ENCODE measurements at regions not wholly inside any gene's neighbourhood (a gene's known extent, or its start where the extent isn't known, plus 50 kb on each side); places are given as distances from the start of the nearest gene placed in this dataset.

DNA sequence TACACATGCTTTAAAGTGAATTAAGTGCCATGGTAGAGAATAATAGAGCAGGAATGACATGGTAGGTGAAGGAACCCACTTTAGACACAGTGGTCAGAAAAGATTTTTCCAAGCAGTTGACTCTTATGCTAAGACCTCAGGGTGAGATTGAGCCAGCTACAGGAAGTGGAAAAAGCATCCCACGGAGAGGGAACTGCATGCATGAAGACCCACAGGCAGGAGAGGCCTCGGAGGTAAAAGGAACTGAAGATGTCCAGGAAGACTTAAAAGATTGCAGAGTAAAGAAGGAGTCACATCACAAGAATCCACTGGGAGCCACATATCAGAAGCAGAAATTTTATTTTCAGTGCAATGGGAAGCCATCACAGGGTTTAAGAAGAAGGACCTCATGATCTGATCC is 499.2 kb upstream of the FAM98A start:
- TF ChIP-seq, protein P1, sequence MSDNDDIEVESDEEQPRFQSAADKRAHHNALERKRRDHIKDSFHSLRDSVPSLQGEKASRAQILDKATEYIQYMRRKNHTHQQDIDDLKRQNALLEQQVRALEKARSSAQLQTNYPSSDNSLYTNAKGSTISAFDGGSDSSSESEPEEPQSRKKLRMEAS (IDR thresholded peaks at IDR 0.05), result no peak
- TF ChIP-seq, protein P2, sequence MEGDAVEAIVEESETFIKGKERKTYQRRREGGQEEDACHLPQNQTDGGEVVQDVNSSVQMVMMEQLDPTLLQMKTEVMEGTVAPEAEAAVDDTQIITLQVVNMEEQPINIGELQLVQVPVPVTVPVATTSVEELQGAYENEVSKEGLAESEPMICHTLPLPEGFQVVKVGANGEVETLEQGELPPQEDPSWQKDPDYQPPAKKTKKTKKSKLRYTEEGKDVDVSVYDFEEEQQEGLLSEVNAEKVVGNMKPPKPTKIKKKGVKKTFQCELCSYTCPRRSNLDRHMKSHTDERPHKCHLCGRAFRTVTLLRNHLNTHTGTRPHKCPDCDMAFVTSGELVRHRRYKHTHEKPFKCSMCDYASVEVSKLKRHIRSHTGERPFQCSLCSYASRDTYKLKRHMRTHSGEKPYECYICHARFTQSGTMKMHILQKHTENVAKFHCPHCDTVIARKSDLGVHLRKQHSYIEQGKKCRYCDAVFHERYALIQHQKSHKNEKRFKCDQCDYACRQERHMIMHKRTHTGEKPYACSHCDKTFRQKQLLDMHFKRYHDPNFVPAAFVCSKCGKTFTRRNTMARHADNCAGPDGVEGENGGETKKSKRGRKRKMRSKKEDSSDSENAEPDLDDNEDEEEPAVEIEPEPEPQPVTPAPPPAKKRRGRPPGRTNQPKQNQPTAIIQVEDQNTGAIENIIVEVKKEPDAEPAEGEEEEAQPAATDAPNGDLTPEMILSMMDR (IDR thresholded peaks at IDR 0.05; ENCODE audit: low read depth, low read length, missing input control), result no peak
- TF ChIP-seq YY1 (IDR thresholded peaks at IDR 0.05), result no peak
- no peak for TF ChIP-seq RXRA (IDR thresholded peaks at IDR 0.05)
- no peak for TF ChIP-seq SP1 (IDR thresholded peaks at IDR 0.05)
- TF ChIP-seq, protein P3, sequence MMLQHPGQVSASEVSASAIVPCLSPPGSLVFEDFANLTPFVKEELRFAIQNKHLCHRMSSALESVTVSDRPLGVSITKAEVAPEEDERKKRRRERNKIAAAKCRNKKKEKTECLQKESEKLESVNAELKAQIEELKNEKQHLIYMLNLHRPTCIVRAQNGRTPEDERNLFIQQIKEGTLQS (IDR thresholded peaks at IDR 0.05), result no peak
- no peak for TF ChIP-seq EGR1 (IDR thresholded peaks at IDR 0.05; ENCODE audit: low read depth in 2 of 2)
- no peak for TF ChIP-seq ZBTB33 (IDR thresholded peaks at IDR 0.05)
- TF ChIP-seq HNF4G (IDR thresholded peaks at IDR 0.05), result no peak
- no peak for TF ChIP-seq JUND (IDR thresholded peaks at IDR 0.05)
- TF ChIP-seq RAD21 (IDR thresholded peaks at IDR 0.05), result no peak
- TF ChIP-seq TAF1 (conservative IDR thresholded peaks at IDR 0.05), result no peak
- TF ChIP-seq GABPA (IDR thresholded peaks at IDR 0.05 in 1 of 2, conservative IDR thresholded peaks at IDR 0.05 in 1 of 2), result no peak
